Ishikawa (cell line): ENCODE measurements at regions not wholly inside any gene's neighbourhood (a gene's known extent, or its start where the extent isn't known, plus 50 kb on each side); places are given as distances from the start of the nearest gene placed in this dataset.

Experiments
- CREB1 ChIP-seq: IDR thresholded peaks from 2 replicates; pipeline ENCODE4 v1.6.1; 2012; ENCODE audit warnings: low read depth
- EGR1 ChIP-seq: IDR thresholded peaks from 2 replicates; pipeline ENCODE4 v1.6.1; 2012
- EP300 ChIP-seq: IDR thresholded peaks from 2 replicates; pipeline ENCODE4 v1.6.1; 2012; ENCODE audit warnings: borderline replicate concordance
- MAX ChIP-seq: IDR thresholded peaks from 2 replicates; pipeline ENCODE4 v1.6.1; 2012
- REST ChIP-seq: IDR thresholded peaks from 2 replicates; pipeline ENCODE4 v1.6.1; 2012; ENCODE audit warnings: low read depth, mild to moderate bottlenecking
- YY1 ChIP-seq: IDR thresholded peaks from 2 replicates; pipeline ENCODE4 v1.6.1; 2012; ENCODE audit warnings: low read depth

GRCh38 chr3:30418443-30418842 is 188.0 kb upstream of the TGFBR2 start:
- no peak for TF ChIP-seq MAX
- no peak for TF ChIP-seq EP300
- TF ChIP-seq CREB1, result no peak
- TF ChIP-seq YY1, result no peak
- no peak for TF ChIP-seq REST
- no peak for TF ChIP-seq EGR1
